ENCODE measurements at regions not wholly inside any gene's neighbourhood (a gene's known extent, or its start where the extent isn't known, plus 50 kb on each side); places are given as distances from the start of the nearest gene placed in this dataset.

- no peak for DNase-seq (ENCODE audit: low spot score)
Measured at GRCh38 chr16:6932871-6933385, 399.7 kb upstream of the RBFOX1 start.

GRCh38 chr16:6929868-6930267 is 402.8 kb upstream of the RBFOX1 start:
- no peak for DNase-seq (ENCODE audit: low spot score)

- peak; percentile 54 for DNase-seq (ENCODE audit: low spot score)
Measured at GRCh38 chr16:6926762-6927161, 405.9 kb upstream of the RBFOX1 start.

- DNase-seq (ENCODE audit: low spot score) = no peak
Measured at GRCh38 chr16:6926341-6926740, 406.3 kb upstream of the RBFOX1 start.

- no peak for DNase-seq (ENCODE audit: low spot score)
Measured at GRCh38 chr16:6918646-6919045, 414.0 kb upstream of the RBFOX1 start.

- no peak for DNase-seq (ENCODE audit: low spot score)
Measured at GRCh38 chr16:6916946-6917345, 415.7 kb upstream of the RBFOX1 start.

- DNase-seq (ENCODE audit: low spot score) = no peak
Measured at GRCh38 chr16:6913566-6913965, 419.1 kb upstream of the RBFOX1 start.

- no peak for DNase-seq (ENCODE audit: low spot score)
Measured at GRCh38 chr16:6910301-6910700, 422.3 kb upstream of the RBFOX1 start.

- no peak for DNase-seq (ENCODE audit: low spot score)
Measured at GRCh38 chr16:6905601-6906000, 427.0 kb upstream of the RBFOX1 start.

- no peak for DNase-seq (ENCODE audit: low spot score)
Measured at GRCh38 chr16:6903671-6904070, 429.0 kb upstream of the RBFOX1 start.

- no peak for DNase-seq (ENCODE audit: low spot score)
Measured at GRCh38 chr16:6898896-6899295, 433.7 kb upstream of the RBFOX1 start.

- no peak for DNase-seq (ENCODE audit: low spot score)
Measured at GRCh38 chr16:6897876-6898485, 434.7 kb upstream of the RBFOX1 start.

GRCh38 chr16:6892966-6893365 is 439.7 kb upstream of the RBFOX1 start:
- DNase-seq (ENCODE audit: low spot score) = no peak

GRCh38 chr16:6891496-6891895 is 441.1 kb upstream of the RBFOX1 start:
- DNase-seq (ENCODE audit: low spot score) = no peak

- no peak for DNase-seq (ENCODE audit: low spot score)
Measured at GRCh38 chr16:6888531-6888930, 444.1 kb upstream of the RBFOX1 start.

- no peak for DNase-seq (ENCODE audit: low spot score)
Measured at GRCh38 chr16:6884002-6884401, 448.6 kb upstream of the RBFOX1 start.

GRCh38 chr16:6880263-6880662 is 452.4 kb upstream of the RBFOX1 start:
- DNase-seq (ENCODE audit: low spot score) = no peak

GRCh38 chr16:6864671-6865070 is 468.0 kb upstream of the RBFOX1 start:
- DNase-seq (ENCODE audit: low spot score) = no peak

- DNase-seq (ENCODE audit: low spot score) = no peak
Measured at GRCh38 chr16:6864244-6864643, 468.4 kb upstream of the RBFOX1 start.

GRCh38 chr16:6863135-6863534 is 469.5 kb upstream of the RBFOX1 start:
- no peak for DNase-seq (ENCODE audit: low spot score)

- DNase-seq (ENCODE audit: low spot score) = no peak
Measured at GRCh38 chr16:6861815-6862477, 470.7 kb upstream of the RBFOX1 start.

- DNase-seq (ENCODE audit: low spot score) = no peak
Measured at GRCh38 chr16:6861135-6861814, 471.4 kb upstream of the RBFOX1 start.

- DNase-seq (ENCODE audit: low spot score) = no peak
Measured at GRCh38 chr16:6857575-6857974, 475.1 kb upstream of the RBFOX1 start.

Data from ecto neural progenitor cell (in vitro differentiated cells).